HG02884 (cell line): ENCODE measurements at regions not wholly inside any gene's neighbourhood (a gene's known extent, or its start where the extent isn't known, plus 50 kb on each side); places are given as distances from the start of the nearest gene placed in this dataset.

Source experiments
- ATAC-seq: cut with Tn5 transposase; IDR thresholded peaks from one replicate; pipeline ENCODE4 v1.9.1; 2021; ENCODE audit warnings: mild to moderate bottlenecking, moderate library complexity; ENCODE audit not compliant: unreplicated experiment

DNA sequence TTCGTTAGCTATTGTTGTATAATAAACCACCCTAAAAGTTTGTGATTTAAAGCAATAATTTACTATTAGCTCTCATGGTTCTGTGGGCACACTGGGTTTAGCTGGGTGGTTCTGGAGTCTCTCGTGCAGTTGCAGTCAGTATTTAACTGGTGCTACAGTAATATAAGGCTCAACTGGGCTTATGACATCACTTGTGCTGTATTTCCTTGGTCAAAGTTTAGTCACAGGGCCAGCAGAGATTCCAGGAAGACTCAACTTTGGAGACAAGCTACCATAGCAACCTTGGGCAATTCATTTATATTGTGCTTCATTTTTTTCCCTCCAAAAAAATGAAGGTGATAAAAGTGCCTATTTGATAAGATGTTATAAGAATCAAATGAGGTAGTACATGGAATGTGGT is 204.2 kb upstream of the GUCY1A2 start:
- ATAC-seq = no peak

DNA sequence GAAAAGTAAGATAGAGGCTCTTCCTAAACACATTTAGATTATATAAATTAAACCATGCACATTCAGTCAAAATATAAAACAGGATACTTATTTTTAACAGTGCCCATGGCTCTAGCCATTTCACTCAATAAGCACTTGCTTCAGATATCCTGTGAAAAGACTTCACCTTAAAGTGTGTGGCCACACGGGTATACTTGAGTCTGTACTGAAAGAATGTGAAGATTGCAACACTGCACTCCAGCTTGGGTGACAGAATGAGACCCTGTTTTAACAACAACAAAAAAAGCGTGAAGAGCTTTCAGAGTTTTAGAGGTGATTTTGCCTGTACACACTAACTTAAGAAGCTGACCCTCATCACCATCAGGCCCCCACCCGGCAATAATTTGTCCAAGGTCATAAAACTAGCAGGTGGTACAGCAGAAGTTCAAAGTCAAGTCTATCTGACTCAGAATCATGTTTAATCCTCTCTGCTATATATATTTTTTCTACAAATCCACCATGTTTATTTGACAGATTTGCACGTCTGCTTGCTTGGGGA is 203.5 kb upstream of the GUCY1A2 start:
- ATAC-seq = no peak

DNA sequence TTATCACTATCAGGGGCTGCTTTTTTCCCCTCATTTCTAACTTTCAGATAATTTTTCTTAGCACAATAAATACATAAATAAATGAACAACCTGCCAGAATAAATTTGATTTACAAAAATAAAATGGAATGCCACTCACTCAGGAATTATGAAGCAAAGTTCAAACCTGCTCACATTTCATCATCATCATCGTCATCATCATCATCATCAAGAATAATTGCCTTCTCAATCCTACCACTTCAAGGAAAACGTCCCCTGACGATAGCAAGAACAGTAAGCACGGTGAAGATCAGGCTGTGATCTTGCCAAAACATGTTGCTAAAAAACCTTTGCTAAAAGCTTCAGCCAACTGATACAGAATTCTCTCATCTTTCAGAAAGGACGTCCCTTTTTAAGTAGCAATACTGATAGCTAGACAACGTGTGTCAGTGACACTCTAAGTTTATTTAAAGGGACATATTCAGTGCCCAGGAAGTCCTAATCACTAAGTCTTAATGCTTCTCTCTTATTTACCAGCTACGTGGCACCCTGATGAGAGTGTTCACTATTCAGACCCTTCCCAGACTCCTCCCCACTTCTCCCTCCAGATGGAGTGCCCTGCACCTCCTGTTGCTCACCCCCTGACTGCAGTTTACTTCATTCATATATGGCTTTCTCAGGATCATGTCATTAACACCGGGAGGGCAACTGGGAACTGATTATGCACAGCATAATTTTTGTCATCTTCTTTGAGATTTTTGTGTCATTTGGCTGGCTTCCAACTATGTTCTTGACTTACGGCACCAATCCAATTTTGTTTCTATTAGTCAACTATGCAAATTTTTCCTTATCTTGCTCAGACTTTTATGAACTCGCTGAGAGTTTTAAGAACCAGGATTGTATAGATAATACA is 200.1 kb upstream of the GUCY1A2 start:
- no peak for ATAC-seq

DNA sequence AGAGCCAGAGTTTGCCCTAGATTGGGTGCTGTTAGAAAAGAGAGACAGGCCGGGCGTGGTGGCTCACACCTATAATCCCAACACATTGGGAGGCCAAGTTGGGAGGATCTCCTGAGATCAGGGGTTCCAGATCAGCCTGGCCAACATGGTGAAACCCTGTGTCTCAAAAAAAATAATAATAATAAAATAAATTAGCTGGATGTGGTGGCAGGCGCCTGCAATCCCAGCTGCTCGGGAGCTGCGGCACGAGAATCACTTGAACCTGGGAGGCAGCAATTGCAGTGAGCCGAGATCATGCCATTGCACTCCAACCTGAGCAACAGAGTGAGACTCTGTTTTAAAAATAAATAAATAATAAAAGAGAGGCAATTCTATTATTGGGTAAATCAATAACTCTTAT is 199.2 kb upstream of the GUCY1A2 start:
- no peak for ATAC-seq

DNA sequence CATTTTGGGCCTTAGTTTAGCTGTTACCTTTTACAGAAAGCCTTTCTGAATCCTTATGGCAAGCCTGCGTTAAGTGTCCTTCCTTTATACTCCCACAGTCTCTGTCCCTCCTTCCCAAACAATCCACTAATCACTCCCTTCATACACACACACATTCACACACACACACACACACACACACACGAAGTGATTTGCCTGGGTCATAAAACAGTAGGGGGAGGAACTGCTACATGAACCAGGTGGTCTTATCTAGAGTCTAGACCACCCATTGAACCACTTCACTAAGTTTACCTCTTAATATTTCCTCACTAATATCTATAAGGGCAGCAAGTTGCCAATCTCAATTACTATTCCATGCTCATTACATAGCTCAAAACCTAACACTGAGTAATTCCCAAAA is 196.7 kb upstream of the GUCY1A2 start:
- no peak for ATAC-seq

DNA sequence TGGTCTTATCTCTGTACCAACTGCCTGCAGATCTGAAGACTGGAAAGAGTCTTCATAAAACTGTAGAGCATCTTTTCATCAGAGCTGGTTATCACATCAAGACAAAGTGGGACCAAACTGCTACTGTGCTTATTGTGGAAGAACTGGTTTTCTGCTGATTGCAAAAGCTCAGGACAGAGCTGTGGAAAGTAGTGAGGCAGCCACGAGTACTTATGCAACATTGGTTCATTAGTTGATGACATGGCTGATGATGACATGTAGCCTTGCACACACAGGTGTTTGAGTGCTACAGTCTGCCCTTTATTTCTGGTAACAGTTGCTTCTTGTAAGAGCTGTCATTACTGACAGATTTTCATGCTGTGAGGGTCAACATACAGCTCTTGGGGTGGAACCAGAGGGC is 185.4 kb upstream of the GUCY1A2 start:
- ATAC-seq = no peak

DNA sequence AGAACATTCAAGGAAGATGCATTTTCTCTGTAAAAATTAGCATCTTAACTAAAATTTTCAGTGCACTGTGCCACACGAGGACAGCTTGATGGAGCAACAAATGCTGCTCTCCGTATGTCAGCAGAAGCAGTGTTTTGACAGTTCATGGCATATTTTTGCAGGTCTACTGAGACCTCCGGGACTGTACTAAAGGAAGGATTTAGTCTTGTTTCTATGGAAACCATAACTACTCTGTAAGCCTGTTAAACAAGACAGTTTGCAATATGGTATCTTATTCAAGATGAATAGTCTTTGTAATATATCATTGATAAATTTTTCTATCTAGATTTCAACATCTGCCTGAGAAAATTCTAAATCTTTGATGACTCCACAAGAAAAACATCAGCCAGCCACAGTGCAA is 184.0 kb upstream of the GUCY1A2 start:
- no peak for ATAC-seq

DNA sequence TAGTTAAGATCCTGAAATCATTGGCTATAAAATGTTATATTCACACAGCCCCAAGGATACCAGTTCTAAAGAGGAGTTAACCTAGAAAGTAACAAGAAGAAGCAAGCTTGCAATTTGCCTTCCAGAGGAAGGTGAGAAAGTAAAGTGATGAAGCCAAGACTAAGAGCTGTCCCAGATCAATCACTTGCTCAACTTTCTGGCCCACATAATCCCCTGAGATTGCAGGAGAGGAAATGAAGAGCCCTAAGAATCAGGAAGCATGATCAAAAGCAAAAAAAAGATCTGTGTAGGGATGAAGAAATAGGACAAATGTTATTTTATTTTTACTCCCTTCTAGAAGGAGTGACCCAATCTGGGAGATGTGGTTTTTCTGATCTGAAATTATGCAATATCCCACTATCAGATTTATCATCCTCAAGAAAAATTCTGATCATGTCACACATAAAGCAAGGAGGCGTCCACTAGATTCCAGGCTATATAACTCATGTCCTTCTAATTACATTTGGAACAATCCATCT is 180.3 kb upstream of the GUCY1A2 start:
- ATAC-seq = no peak

DNA sequence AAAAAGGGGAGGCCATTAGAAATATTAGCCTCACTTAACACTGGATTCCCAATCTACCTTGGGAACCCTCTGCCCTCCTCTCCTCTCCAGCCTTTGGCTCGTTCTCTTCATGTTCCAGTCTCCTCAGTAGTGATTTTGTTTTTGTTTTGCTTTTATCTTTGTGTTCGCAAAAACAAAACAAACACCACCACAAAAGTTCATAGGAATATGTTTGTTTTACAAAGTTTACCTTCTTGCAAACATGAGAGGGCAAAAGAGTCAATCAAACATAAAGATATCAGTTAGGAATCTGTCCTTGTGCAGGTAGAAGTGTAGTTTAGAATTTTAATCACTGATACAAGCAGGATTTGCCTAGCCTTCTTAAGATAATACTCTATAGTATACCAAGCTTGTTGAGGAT is 179.7 kb upstream of the GUCY1A2 start:
- no peak for ATAC-seq

DNA sequence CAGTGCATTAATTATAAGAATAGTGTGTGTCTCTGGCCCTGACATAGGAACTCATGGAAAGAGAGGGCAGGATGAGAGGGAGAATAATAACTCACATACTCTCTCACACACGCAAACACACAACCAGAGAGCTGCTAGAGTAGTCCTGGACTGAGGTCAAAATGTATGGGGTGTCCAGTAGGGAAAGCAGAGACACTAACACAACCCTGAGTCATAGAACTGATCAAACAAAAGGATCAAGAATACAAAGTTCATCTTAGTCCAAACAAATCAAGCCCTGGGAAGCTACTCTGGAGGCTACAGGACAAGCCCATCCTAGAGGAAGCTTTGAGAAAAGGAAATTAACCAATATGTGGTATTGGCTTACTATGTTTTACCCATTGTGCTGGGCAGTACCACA is 178.5 kb upstream of the GUCY1A2 start:
- no peak for ATAC-seq

DNA sequence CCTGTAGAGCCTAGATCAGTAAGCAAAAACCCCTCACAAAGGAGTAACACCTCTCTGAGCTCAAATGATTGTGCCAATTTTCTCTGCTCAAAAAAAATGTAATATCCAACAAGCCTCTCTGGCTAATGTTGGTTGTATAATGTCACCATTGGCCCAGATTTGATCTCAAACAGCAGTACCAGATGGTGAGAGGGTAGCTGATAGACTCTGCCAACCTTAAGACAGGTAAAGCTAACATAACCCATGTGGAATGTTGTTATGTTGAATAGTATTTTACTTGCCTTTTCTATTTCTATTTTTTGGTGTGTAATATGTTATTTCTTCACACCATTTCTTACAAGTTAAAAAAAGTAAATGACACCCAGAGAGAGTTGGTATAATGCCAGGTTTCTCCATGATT is 166.7 kb upstream of the GUCY1A2 start:
- no peak for ATAC-seq

DNA sequence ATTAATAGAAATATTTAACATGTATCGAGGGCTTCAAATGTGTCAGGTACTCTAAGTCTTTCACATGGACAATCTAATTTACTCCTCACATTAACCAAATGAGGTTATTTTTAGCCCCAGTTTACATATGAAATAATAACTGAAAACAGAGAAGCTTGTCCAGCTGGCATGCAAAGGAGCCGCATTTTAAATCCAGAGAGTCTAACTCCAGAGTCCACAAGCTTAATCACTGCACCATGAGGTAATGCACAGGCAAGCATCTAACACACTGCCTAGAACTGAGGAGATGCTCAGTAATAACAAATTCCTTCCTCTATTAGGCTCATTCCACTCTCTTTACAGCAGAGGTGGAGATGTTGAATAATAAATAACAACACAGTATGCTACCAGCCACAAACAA is 165.7 kb upstream of the GUCY1A2 start:
- ATAC-seq = no peak

DNA sequence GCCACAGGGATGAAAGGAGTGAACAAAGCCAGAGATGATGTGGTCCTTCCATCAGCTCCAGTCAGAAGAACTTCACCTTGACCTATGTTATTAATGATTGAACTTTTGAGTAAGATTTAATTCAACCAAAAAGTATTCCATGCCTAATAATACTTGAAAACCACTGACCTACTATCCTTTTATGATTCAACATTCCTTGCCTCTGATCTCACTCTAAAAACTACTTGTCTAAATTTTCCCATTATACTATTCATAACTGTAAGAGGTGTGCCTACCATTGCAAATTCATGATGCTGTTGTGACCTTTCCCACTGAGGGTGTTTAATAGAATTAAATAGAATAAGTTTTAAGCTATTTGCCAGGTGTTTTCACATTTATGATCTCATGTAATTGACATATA is 164.7 kb upstream of the GUCY1A2 start:
- ATAC-seq = no peak

DNA sequence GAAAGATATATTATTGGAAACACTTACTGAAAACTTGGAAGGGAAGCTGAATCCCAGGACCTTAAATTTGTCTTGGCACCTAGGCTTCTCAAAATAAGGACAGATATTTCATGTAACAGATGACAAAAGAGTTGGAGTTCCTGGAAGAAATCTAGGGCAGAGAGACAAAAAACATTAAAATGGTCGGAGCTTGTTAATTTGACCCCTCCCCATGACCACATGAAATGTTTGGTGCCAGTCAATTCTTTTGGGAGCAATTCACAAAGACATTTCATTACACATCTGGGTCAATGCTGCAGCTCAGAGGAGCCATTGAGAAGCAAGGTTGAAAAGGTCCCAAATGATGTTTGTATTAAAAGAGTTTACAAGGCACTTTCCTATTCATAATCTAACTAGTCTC is 162.0 kb upstream of the GUCY1A2 start:
- no peak for ATAC-seq

DNA sequence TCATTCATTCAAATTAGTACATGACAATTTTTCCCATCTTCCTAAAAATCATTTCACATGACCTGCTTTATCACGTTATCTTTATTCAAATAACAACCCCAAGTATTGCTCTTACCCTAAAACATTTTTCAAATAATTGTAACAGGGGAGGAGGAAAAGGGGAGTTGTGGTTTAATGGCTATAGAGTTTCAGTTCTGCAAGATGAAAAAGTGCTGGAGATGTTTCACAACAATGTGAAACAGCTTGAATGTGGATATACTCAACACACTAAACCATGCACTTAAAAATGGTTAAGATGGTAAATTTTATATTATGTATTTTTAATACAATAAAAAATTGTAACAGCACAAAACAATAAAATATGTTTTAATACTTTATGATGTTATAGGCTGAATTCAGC is 161.6 kb upstream of the GUCY1A2 start:
- ATAC-seq = no peak

DNA sequence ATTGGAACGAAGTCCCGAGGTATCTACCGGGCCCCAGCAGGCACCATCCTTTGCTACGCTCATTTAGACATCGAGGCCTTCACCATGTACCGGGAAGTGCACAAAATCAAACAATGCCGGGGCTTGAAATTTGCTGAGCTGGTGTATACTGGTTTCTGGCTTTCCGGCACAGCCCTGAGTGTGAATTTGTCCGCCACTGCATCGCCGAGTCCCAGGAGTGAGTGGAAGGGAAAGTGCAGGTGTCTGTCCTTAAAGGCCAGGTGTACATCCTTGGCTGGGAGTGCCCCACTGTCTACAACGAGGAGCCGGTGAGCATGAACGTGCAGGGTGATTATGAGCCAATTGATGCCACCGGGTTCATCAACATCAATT is 158.8 kb upstream of the GUCY1A2 start:
- no peak for ATAC-seq

DNA sequence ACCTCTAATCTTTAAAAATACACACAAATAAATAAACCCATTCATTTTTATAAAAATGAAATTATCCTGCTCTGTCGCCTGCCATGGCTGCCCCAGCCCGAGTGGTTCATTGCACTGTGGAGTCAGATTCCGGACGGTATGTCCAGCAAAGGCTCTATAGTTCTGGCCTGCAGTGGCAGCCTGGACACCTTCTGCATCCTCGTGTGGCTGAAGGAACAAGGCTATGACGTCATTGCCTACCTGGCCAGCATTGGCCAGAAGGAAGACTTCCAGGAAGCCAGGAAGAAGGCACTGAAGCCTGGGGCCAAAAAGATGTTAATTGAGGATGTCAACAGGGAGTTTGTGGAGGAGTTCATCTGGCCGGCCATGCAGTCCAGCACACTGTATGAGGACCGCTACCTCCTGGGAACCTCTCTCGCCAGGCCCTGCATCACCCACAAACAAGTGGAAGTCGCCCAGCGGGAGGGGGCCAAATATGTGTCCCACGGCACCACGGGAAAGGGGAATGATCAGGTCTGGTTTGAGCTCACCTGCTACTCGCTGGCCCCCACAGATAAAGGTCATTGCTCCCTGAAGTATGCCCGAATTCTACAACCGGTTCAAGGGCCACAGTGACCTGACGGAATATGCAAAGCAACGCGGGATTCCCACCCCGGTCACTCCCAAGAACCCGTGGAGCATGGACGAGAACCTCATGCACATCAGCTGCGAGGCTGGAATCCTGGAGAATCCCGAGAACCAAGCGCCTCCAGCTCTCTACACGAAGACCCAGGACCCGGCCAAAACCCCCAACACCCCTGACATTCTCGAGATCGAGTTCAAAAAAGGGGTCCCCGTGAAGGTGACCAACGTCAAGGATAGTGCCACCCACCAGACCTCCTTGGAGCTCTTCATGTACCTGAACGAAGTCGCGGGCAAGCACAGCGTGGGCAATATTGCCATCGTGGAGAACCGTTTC is 158.2 kb upstream of the GUCY1A2 start:
- no peak for ATAC-seq

DNA sequence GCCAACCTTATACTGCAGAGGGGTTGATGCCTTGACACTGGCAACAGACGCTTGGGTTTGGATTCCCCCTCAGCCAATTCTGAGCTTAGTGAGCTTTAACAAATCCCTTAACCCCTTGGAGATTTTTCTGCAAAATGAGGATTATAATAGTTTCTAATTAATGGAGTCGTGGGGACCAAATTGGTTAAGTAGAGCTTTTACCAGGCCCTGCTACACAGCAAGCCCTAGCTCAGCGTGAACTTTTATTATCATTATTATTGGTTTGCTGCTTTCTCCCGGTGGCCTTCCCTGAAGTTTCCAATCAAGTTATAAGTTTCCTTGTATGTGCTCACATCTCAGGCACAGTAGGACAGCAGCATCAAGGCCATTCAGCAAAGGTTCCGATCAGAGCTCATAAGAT is 156.6 kb upstream of the GUCY1A2 start:
- ATAC-seq = no peak

DNA sequence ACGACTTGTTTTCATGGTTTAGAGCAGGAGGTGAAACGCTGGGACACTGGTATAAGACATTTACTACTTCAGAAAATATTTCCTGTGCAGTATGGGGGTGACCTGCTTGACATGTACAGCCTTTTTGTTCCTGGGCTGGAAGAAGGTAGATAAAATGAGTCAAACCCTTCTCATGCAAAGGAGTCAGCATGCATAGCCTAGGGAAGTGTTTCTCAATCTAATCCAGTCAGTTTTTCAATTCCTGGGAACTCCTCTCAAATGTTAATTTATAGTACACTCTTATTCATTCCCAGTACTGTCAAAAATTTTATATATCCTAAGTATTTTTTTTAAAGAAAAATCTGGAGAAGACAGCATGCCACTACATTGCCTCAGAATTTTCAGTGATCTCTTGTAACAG is 154.7 kb upstream of the GUCY1A2 start:
- no peak for ATAC-seq

DNA sequence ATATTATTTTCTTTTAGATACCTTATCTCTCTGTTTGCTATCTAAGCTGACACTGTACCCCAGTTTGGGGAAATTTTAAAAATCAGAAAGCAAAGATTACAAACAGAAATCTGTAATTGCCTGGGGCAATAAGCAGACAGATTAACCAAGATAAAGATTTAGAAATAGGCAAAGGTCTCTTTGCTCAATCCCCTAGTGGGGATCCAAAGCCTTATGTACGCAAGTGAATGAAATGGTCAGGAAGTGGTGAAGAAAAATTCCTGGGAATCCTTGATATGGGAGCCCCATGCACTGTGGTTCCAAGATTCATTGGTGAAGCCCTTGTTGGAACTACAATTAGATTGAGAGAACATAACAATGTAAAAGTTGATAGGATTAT is 139.5 kb upstream of the GUCY1A2 start:
- no peak for ATAC-seq

DNA sequence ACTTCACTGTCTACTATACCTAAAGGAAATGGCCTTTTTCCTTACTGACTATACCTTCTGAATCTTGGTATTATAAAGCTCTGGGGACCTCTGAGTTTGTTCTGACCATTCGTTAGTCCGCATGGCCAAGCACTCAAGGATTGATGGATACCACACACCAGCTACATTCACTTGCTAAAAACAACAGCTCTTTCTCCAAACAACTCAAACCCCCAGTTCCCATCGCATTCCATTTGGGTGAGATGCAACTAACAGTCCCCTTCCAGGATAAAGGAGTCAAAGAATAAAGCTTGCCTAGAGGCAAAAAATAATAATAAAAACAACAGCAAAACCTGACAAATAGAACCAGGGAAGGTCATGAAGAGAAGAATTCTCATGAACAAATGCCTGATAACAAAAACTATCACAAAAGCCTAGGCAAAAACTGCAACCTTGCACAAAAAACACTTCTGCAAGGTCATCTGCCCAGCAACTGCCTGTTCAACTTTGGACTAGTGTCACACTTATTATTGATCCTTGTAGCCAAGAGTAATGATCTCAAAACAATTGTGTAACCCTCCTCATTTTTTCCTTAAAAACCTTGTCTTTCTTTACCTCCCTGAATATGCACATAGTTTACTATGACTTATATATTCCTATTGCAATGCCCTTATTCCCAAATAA is 139.0 kb upstream of the GUCY1A2 start:
- ATAC-seq = no peak
